Endothelial cell of umbilical vein (primary cell): ENCODE measurements at regions not wholly inside any gene's neighbourhood (a gene's known extent, or its start where the extent isn't known, plus 50 kb on each side); places are given as distances from the start of the nearest gene placed in this dataset.

Source experiments
- BruUV-seq: library from RNA; stranded (reverse); fragments of 400-500 nt; replicated peaks from 2 replicates; lab custom pipeline; 2021; lab: Mats Ljungman, UMichigan
- CTCF ChIA-PET: fragments of 300-600, 350-600 bp; sonication (Branson Sonifier 250); formaldehyde crosslinking; loops from one replicate; lab custom pipeline; 2021; ENCODE audit warnings: antibody characterized with exemption, inconsistent platforms; lab: Charles Lee
- POLR2A ChIA-PET: fragments of 300-600, 350-600 bp; sonication (Branson Sonifier 250); formaldehyde crosslinking; loops from one replicate; lab custom pipeline; 2021; ENCODE audit warnings: antibody characterized with exemption, inconsistent platforms; lab: Charles Lee
- DNase-seq: peaks from one replicate; pipeline ENCODE4 v3.0.0-alpha.2; 2011; ENCODE audit warnings: low read depth, low spot score
- FAIRE-seq: peaks from 2 replicates; lab custom pipeline; 2011; peaks lifted over from hg19 to GRCh38; lab: Jason Lieb, UNC
- H2AFZ ChIP-seq: 2 replicates; pipeline ENCODE4 v1.6.0; 2012; ENCODE audit warnings: low read depth, low read length, control low read depth, inconsistent platforms
- H3K27ac ChIP-seq: 2 replicates; pipeline ENCODE4 v1.5.1; 2011; ENCODE audit warnings: low read depth, mild to moderate bottlenecking, control low read depth, low read length, moderate library complexity; ENCODE audit not compliant: insufficient read depth
- H3K27me3 ChIP-seq, 2 experiments: 2 replicates each; pipeline versions ENCODE4 v1.6.0 to v1.6.1; 2011; ENCODE audit warnings: low read length in 2 of 2, mixed read lengths in 1 of 2; ENCODE audit not compliant: control insufficient read depth in 2 of 2, insufficient read depth in 2 of 2
- H3K36me3 ChIP-seq, 2 experiments: 2 replicates in 1 of 2; 3 replicates in 1 of 2; pipeline ENCODE4 v1.5.1; 2011; ENCODE audit warnings: low read length in 2 of 2, mild to moderate bottlenecking in 1 of 2, moderate library complexity in 1 of 2; ENCODE audit not compliant: control insufficient read depth in 2 of 2, insufficient read depth in 2 of 2; ENCODE audit errors: extremely low read depth in 1 of 2
- H3K4me1 ChIP-seq: 3 replicates; pipeline ENCODE4 v1.5.1; 2011; ENCODE audit warnings: mild to moderate bottlenecking, low read length; ENCODE audit not compliant: control insufficient read depth, insufficient read depth; ENCODE audit errors: extremely low read depth
- H3K4me2 ChIP-seq: 2 replicates; pipeline ENCODE4 v1.6.1; 2011; ENCODE audit warnings: low read length, control low read depth, mixed read lengths; ENCODE audit not compliant: insufficient read depth
- H3K4me3 ChIP-seq, 3 experiments: fragments of 200-600 bp in 1 of 3; sonication (generic), shearing (Covaris generic) in 1 of 3; replicated peaks in 1 of 3; 2 replicates each; pipeline ENCODE4 v1.5.1; 2011 to 2016; ENCODE audit warnings: control low read depth in 3 of 3, low read length in 3 of 3, mild to moderate bottlenecking in 2 of 3, inconsistent platforms in 1 of 3, low read depth in 1 of 3, moderate library complexity in 1 of 3; ENCODE audit not compliant: insufficient read depth in 1 of 3
- H3K79me2 ChIP-seq: 2 replicates; pipeline ENCODE4 v1.6.0; 2012; ENCODE audit warnings: low read length, inconsistent platforms; ENCODE audit not compliant: control insufficient read depth, insufficient read depth
- H3K9ac ChIP-seq: replicated peaks from 2 replicates; pipeline ENCODE3; 2011; ENCODE audit warnings: low read length, control low read depth; ENCODE audit not compliant: insufficient read depth; ENCODE audit errors: extremely low read depth
- H3K9me1 ChIP-seq: replicated peaks from 3 replicates; pipeline ENCODE4 v1.6.0; 2011; ENCODE audit warnings: mild to moderate bottlenecking, low read length; ENCODE audit not compliant: control insufficient read depth, insufficient read depth; ENCODE audit errors: extremely low read depth
- H3K9me3 ChIP-seq: replicated peaks from 2 replicates; pipeline ENCODE4 v1.5.1; 2012; ENCODE audit warnings: low read length, inconsistent platforms; ENCODE audit not compliant: control insufficient read depth, insufficient read depth
- H4K20me1 ChIP-seq: replicated peaks from 2 replicates; pipeline ENCODE3; 2011; ENCODE audit warnings: mild to moderate bottlenecking, low read length; ENCODE audit not compliant: control insufficient read depth, insufficient read depth; ENCODE audit errors: extremely low read depth
- EZH2 ChIP-seq: IDR thresholded peaks from 2 replicates; pipeline ENCODE4 v1.6.1; 2012; ENCODE audit warnings: borderline replicate concordance, low read depth, mild to moderate bottlenecking, moderate library complexity, low read length, inconsistent platforms; ENCODE audit not compliant: severe bottlenecking
- FOS ChIP-seq: IDR thresholded peaks from 2 replicates; pipeline ENCODE4 v1.6.1; 2011; ENCODE audit warnings: mild to moderate bottlenecking, low read length, moderate library complexity, borderline replicate concordance; ENCODE audit not compliant: insufficient read depth
- GATA2 ChIP-seq: IDR thresholded peaks from 2 replicates; pipeline ENCODE4 v1.7.0; 2011; ENCODE audit warnings: low read depth, mild to moderate bottlenecking, moderate library complexity, mixed read lengths, low read length; ENCODE audit not compliant: insufficient read length, insufficient read depth
- JUN ChIP-seq: IDR thresholded peaks from 2 replicates; pipeline ENCODE4 v1.6.1; 2011; ENCODE audit warnings: borderline replicate concordance, low read depth; ENCODE audit not compliant: insufficient read length, insufficient read depth
- MYC ChIP-seq: IDR thresholded peaks from one replicate; pipeline ENCODE4 v1.6.1; 2011; ENCODE audit warnings: mild to moderate bottlenecking, low read depth, low read length
- POLR2A ChIP-seq: IDR thresholded peaks from 2 replicates; pipeline ENCODE4 v1.6.1; 2012; ENCODE audit warnings: low read depth, mild to moderate bottlenecking, control low read depth, low read length
- POLR2AphosphoS5 ChIP-seq: IDR thresholded peaks from 2 replicates; pipeline ENCODE4 v1.6.1; 2012; ENCODE audit warnings: low read depth, mild to moderate bottlenecking, control low read depth, low read length, moderate library complexity; ENCODE audit not compliant: insufficient read depth
- dilution Hi-C: fragments of 300-500 bp; cut with MboI; formaldehyde crosslinking; loops from one replicate; pipeline ENCODE4 v1.15.0; 2019; ENCODE audit warnings: low sequenced_read_pairs; ENCODE audit not compliant: extremely low pct_ligation_motif_present
- intact Hi-C: fragments of 100-400 bp; cut with micrococcal nuclease; formaldehyde crosslinking; loops from one replicate; pipeline ENCODE4 v1.10.0; 2022
- TF ChIP-seq, protein P1 (sequence below): IDR thresholded peaks from 2 replicates; pipeline ENCODE4 v1.6.1; 2011; ENCODE audit not compliant: insufficient read depth, insufficient read length
- TF ChIP-seq, protein P2 (sequence below), 2 donors: IDR thresholded peaks; 1 replicate in 1 of 2; 2 replicates in 1 of 2; pipeline ENCODE4 v1.5.1; 2011; ENCODE audit warnings: low read length in 2 of 2, mild to moderate bottlenecking in 2 of 2, moderate library complexity in 2 of 2, control low read depth in 1 of 2, inconsistent platforms in 1 of 2, low read depth in 1 of 2; ENCODE audit not compliant: insufficient read depth in 1 of 2; ENCODE audit errors: extremely low read depth in 1 of 2

- dilution Hi-C loops, result no loop called here
- Histone ChIP-seq H3K36me3 (no peaks in the 10 kb centered on the region), H3K9me3 (no peaks in the 10 kb centered on the region), H3K9me1 (no peaks in the 10 kb centered on the region), H2AFZ (no peak overlapping the region), H3K4me3 (no peak overlapping the region), H3K4me2 (no peak overlapping the region), H3K79me2 (no peaks in the 10 kb centered on the region), H4K20me1 (no peaks in the 10 kb centered on the region), H3K27me3 (no peaks in the 10 kb centered on the region), H3K27ac (no peak overlapping the region), H3K9ac (no peak overlapping the region), H3K4me1 (no peaks in the 10 kb centered on the region)
- ChIA-PET POLR2A (no interaction called here), CTCF (interaction anchor here (1.3 to 2.2 kb wide), 3 partner anchors 40 to 276 kb away, joined by 3 to 6 read pairs (median 6); no protein-coding TSS in a partner anchor)
- intact Hi-C loops, result no loop called here
- no peak for DNase-seq
- BruUV-seq, result no TSS peak
- no peak for TF ChIP-seq POLR2A
- TF ChIP-seq, protein P1, sequence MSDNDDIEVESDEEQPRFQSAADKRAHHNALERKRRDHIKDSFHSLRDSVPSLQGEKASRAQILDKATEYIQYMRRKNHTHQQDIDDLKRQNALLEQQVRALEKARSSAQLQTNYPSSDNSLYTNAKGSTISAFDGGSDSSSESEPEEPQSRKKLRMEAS, result no peak
- TF ChIP-seq, protein P2, sequence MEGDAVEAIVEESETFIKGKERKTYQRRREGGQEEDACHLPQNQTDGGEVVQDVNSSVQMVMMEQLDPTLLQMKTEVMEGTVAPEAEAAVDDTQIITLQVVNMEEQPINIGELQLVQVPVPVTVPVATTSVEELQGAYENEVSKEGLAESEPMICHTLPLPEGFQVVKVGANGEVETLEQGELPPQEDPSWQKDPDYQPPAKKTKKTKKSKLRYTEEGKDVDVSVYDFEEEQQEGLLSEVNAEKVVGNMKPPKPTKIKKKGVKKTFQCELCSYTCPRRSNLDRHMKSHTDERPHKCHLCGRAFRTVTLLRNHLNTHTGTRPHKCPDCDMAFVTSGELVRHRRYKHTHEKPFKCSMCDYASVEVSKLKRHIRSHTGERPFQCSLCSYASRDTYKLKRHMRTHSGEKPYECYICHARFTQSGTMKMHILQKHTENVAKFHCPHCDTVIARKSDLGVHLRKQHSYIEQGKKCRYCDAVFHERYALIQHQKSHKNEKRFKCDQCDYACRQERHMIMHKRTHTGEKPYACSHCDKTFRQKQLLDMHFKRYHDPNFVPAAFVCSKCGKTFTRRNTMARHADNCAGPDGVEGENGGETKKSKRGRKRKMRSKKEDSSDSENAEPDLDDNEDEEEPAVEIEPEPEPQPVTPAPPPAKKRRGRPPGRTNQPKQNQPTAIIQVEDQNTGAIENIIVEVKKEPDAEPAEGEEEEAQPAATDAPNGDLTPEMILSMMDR (IDR thresholded peaks at IDR 0.05; ENCODE audit: extremely low read depth in 1 of 2, insufficient read depth in 1 of 2, low read depth in 1 of 2, low read length in 2 of 2), result no peak
- no peak for TF ChIP-seq FOS
- TF ChIP-seq MYC, result no peak
- no peak for TF ChIP-seq POLR2AphosphoS5
- TF ChIP-seq GATA2, result no peak
- TF ChIP-seq EZH2, result no peak
- no peak for TF ChIP-seq JUN
- no peak for FAIRE-seq
Observed at GRCh38 chr6:56318851-56319250, 71.5 kb upstream of the COL21A1 start.
